ENCODE measurements at regions not wholly inside any gene's neighbourhood (a gene's known extent, or its start where the extent isn't known, plus 50 kb on each side); places are given as distances from the start of the nearest gene placed in this dataset.
A peak's percentile ranks its signal among the peaks of the same experiment; 100 is the strongest.

- DNase-seq = no peak
Measured at GRCh38 chr9:126154869-126155268, 171.8 kb upstream of the MVB12B start.

- no peak for DNase-seq
Measured at GRCh38 chr9:126155756-126156664, 170.6 kb upstream of the MVB12B start.

- DNase-seq = no peak
Measured at GRCh38 chr9:126156898-126157297, 169.7 kb upstream of the MVB12B start.

- no peak for DNase-seq
Measured at GRCh38 chr9:126157423-126157822, 169.2 kb upstream of the MVB12B start.

GRCh38 chr9:126157826-126158587 is 168.6 kb upstream of the MVB12B start:
- no peak for DNase-seq

- DNase-seq = no peak
Measured at GRCh38 chr9:126158588-126159429, 167.8 kb upstream of the MVB12B start.

- DNase-seq = no peak
Measured at GRCh38 chr9:126159430-126160060, 167.1 kb upstream of the MVB12B start.

GRCh38 chr9:126160067-126160853 is 166.4 kb upstream of the MVB12B start:
- no peak for DNase-seq

GRCh38 chr9:126160854-126161329 is 165.7 kb upstream of the MVB12B start:
- DNase-seq = no peak

- no peak for DNase-seq
Measured at GRCh38 chr9:126162611-126163381, 163.8 kb upstream of the MVB12B start.

- no peak for DNase-seq
Measured at GRCh38 chr9:126164796-126165525, 161.7 kb upstream of the MVB12B start.

GRCh38 chr9:126165755-126166154 is 160.9 kb upstream of the MVB12B start:
- DNase-seq = no peak

- no peak for DNase-seq
Measured at GRCh38 chr9:126166291-126166690, 160.3 kb upstream of the MVB12B start.

- no peak for DNase-seq
Measured at GRCh38 chr9:126166866-126167265, 159.8 kb upstream of the MVB12B start.

GRCh38 chr9:126169736-126170135 is 156.9 kb upstream of the MVB12B start:
- no peak for DNase-seq

- no peak for DNase-seq
Measured at GRCh38 chr9:126170286-126170823, 156.3 kb upstream of the MVB12B start.

GRCh38 chr9:126171641-126172040 is 155.0 kb upstream of the MVB12B start:
- no peak for DNase-seq

GRCh38 chr9:126173401-126173800 is 153.2 kb upstream of the MVB12B start:
- no peak for DNase-seq

- no peak for DNase-seq
Measured at GRCh38 chr9:126173929-126174328, 152.7 kb upstream of the MVB12B start.

GRCh38 chr9:126183266-126183665 is 143.4 kb upstream of the MVB12B start:
- DNase-seq = peak; percentile 56
